IMR-90 (cell line): ENCODE measurements at regions not wholly inside any gene's neighbourhood (a gene's known extent, or its start where the extent isn't known, plus 50 kb on each side); places are given as distances from the start of the nearest gene placed in this dataset.

Experiments
- ATAC-seq: fragments of 200-7000 bp; cut with Tn5 transposase; 2 replicates; pipeline ENCODE4 v1.9.1; 2020; ENCODE audit warnings: low read depth, mild to moderate bottlenecking, moderate library complexity
- BruUV-seq: library from RNA; stranded (reverse); fragments of 400-500 nt; replicated peaks from 2 replicates; lab custom pipeline; 2021; lab: Mats Ljungman, UMichigan
- CTCF ChIA-PET: fragments of 300-600 bp; formaldehyde crosslinking; extraction: SDS; loops from one replicate; lab custom pipeline; 2021; ENCODE audit warnings: antibody characterized with exemption; lab: Yijun Ruan, JAX
- POLR2A ChIA-PET: fragments of 300-600 bp; sonication (Branson Sonifier 250); formaldehyde crosslinking; loops from one replicate; lab custom pipeline; 2022; ENCODE audit warnings: antibody characterized with exemption; ENCODE audit not compliant: unreplicated experiment; lab: Charles Lee
- DNase-seq: peaks from one replicate; pipeline ENCODE4 v3.0.0; 2013
- H2AFZ ChIP-seq: replicated peaks from 2 replicates; pipeline ENCODE3; 2013; ENCODE audit warnings: low read length, mild to moderate bottlenecking; ENCODE audit not compliant: poor library complexity
- H2AK5ac ChIP-seq: 2 replicates; pipeline ENCODE4 v1.6.1; 2013; ENCODE audit warnings: low read depth, low read length, inconsistent platforms
- H2AK9ac ChIP-seq: replicated peaks from 2 replicates; pipeline ENCODE3; 2013; ENCODE audit warnings: mild to moderate bottlenecking, low read depth, low read length, moderate library complexity; ENCODE audit not compliant: poor library complexity
- H2BK120ac ChIP-seq: 2 replicates; pipeline ENCODE4 v1.6.1; 2013; ENCODE audit warnings: low read depth, low read length, inconsistent platforms
- H2BK15ac ChIP-seq: 3 replicates; pipeline ENCODE4 v1.6.1; 2013; ENCODE audit warnings: low read depth, low read length, inconsistent platforms
- H2BK20ac ChIP-seq: 2 replicates; pipeline ENCODE4 v1.6.1; 2013; ENCODE audit warnings: low read depth, mild to moderate bottlenecking, inconsistent platforms, low read length, moderate library complexity
- H2BK5ac ChIP-seq: 2 replicates; pipeline ENCODE4 v1.6.1; 2013; ENCODE audit warnings: mild to moderate bottlenecking, low read depth, low read length, inconsistent platforms; ENCODE audit not compliant: poor library complexity, severe bottlenecking
- H3K14ac ChIP-seq: replicated peaks from 2 replicates; pipeline ENCODE4 v1.6.1; 2013; ENCODE audit warnings: low read depth, low read length, inconsistent platforms
- H3K18ac ChIP-seq: 2 replicates; pipeline ENCODE4 v1.6.1; 2013; ENCODE audit warnings: low read depth, low read length, control low read depth
- H3K23ac ChIP-seq: 2 replicates; pipeline ENCODE4 v1.6.1; 2013; ENCODE audit warnings: low read depth, low read length, inconsistent platforms
- H3K27ac ChIP-seq: 2 replicates; pipeline ENCODE4 v1.5.1; 2013; ENCODE audit warnings: mild to moderate bottlenecking, control low read depth, low read length; ENCODE audit not compliant: insufficient read depth
- H3K27me3 ChIP-seq: 2 replicates; pipeline ENCODE4 v1.6.1; 2013; ENCODE audit warnings: low read length; ENCODE audit not compliant: control insufficient read depth, insufficient read depth
- H3K36me3 ChIP-seq: 2 replicates; pipeline ENCODE4 v1.6.1; 2013; ENCODE audit warnings: low read length, mixed read lengths; ENCODE audit not compliant: control insufficient read depth, insufficient read depth
- H3K4ac ChIP-seq: 2 replicates; pipeline ENCODE4 v1.6.1; 2013; ENCODE audit warnings: low read depth, low read length, inconsistent platforms
- H3K4me1 ChIP-seq: 2 replicates; pipeline ENCODE4 v1.6.1; 2013; ENCODE audit warnings: low read length, mixed read lengths; ENCODE audit not compliant: control insufficient read depth, insufficient read depth
- H3K4me2 ChIP-seq: 2 replicates; pipeline ENCODE4 v1.6.1; 2013; ENCODE audit warnings: low read depth, mild to moderate bottlenecking, control low read depth, low read length, moderate library complexity
- H3K4me3 ChIP-seq: 2 replicates; pipeline ENCODE4 v1.5.1; 2013; ENCODE audit warnings: low read depth, mild to moderate bottlenecking, control low read depth, low read length, moderate library complexity; ENCODE audit not compliant: insufficient read depth
- H3K56ac ChIP-seq: 2 replicates; pipeline ENCODE4 v1.6.1; 2013; ENCODE audit warnings: low read length, inconsistent platforms; ENCODE audit not compliant: insufficient read depth; ENCODE audit errors: extremely low read depth
- H3K79me1 ChIP-seq, 2 experiments: 2 replicates each; pipeline ENCODE4 v1.6.1; 2013; ENCODE audit warnings: low read length in 2 of 2, inconsistent platforms in 1 of 2, low read depth in 1 of 2
- H3K9ac ChIP-seq: 2 replicates; pipeline ENCODE4 v1.6.1; 2013; ENCODE audit warnings: low read depth, low read length, control low read depth
- H3K9me1 ChIP-seq: 2 replicates; pipeline ENCODE4 v1.6.1; 2013; ENCODE audit warnings: low read length, inconsistent platforms; ENCODE audit not compliant: insufficient read depth
- H3K9me3 ChIP-seq: 2 replicates; pipeline ENCODE4 v1.6.1; 2013; ENCODE audit warnings: low read length; ENCODE audit not compliant: control insufficient read depth, insufficient read depth
- H4K20me1 ChIP-seq: 2 replicates; pipeline ENCODE4 v1.6.1; 2013; ENCODE audit warnings: low read length, inconsistent platforms; ENCODE audit not compliant: insufficient read depth
- H4K5ac ChIP-seq: 2 replicates; pipeline ENCODE4 v1.6.1; 2013; ENCODE audit warnings: mild to moderate bottlenecking, low read depth, low read length, control low read depth
- H4K8ac ChIP-seq, 2 experiments: 2 replicates each; pipeline ENCODE4 v1.6.1; 2013; ENCODE audit warnings: low read depth in 2 of 2, low read length in 2 of 2, control low read depth in 1 of 2, inconsistent platforms in 1 of 2
- H4K91ac ChIP-seq: 2 replicates; pipeline ENCODE4 v1.6.1; 2013; ENCODE audit warnings: low read depth, low read length, inconsistent platforms; ENCODE audit not compliant: insufficient read depth
- BHLHE40 ChIP-seq: fragments of 150-350 bp; IDR thresholded peaks from 2 replicates; pipeline ENCODE4 v1.6.1; 2016; ENCODE audit warnings: mild to moderate bottlenecking, low read depth, low read length
- MAFK ChIP-seq: IDR thresholded peaks from 2 replicates; pipeline ENCODE4 v1.6.1; 2012; ENCODE audit warnings: low read depth, low read length, improper control_type of control experiment
- MAZ ChIP-seq: IDR thresholded peaks from 2 replicates; pipeline ENCODE4 v1.6.1; 2012; ENCODE audit warnings: low read depth, mild to moderate bottlenecking, low read length, improper control_type of control experiment, moderate library complexity, borderline replicate concordance
- RFX5 ChIP-seq: IDR thresholded peaks from 2 replicates; pipeline ENCODE4 v1.8.0; 2012; ENCODE audit warnings: low read depth, mild to moderate bottlenecking, low read length, moderate library complexity
- SMC3 ChIP-seq: fragments of 150-350 bp; IDR thresholded peaks from 2 replicates; pipeline ENCODE4 v1.6.1; 2016; ENCODE audit warnings: low read depth, mild to moderate bottlenecking, antibody characterized with exemption, low read length, moderate library complexity
- WGBS, 2 experiments: methylation state at CpG; one replicate each; pipeline versions ENCODE4 v1.1.5 to v1.1.7; 2013; ENCODE audit warnings: missing lambda C conversion rate in 2 of 2; ENCODE audit not compliant: insufficient read length in 1 of 2; ENCODE audit errors: extremely low coverage in 2 of 2; 5-methylcytosine and 5-hydroxymethylcytosine counted together
- dilution Hi-C: fragments of 300-500 bp; cut with HindIII; formaldehyde crosslinking; loops from one replicate; pipeline ENCODE4 v1.14.3; 2018; ENCODE audit warnings: low sequenced_read_pairs; ENCODE audit not compliant: unreplicated experiment
- in situ Hi-C: fragments of 300-500 bp; cut with MboI; formaldehyde crosslinking; loops from 3 replicates; pipeline ENCODE4 v1.14.3; 2019; ENCODE audit warnings: low sequenced_read_pairs, inconsistent platforms, mixed read lengths
- intact Hi-C: fragments of 100-400 bp; cut with micrococcal nuclease; formaldehyde crosslinking; loops from 2 replicates; pipeline ENCODE4 v1.10.0; 2022

DNA sequence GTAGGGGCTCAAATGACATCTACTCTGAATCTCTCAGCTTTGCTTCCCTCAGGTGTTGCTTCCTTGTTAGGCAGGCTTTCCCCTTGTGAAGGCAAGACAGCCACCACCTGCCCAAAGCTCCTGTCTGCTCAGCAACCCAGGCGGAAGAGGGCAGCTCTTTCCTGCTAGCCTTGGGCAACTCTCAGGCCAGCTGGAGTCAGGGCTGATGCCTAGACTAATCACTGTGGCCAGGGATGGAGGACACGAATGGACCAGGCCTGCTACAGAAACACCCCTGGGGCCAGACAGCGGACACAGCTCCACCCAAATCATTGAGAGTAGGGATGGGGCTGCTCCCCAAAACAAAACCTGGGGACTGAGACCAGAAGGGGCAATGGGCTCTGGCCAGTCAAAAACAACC, 138.0 kb downstream of the MTX3 start:
- Histone ChIP-seq H4K91ac (no peak overlapping the region), H4K5ac (no peak overlapping the region), H3K4me2 (no peak overlapping the region), H3K27ac (no peak overlapping the region), H3K27me3 (peaks cover 4% of the 10 kb centered on the region), H2BK15ac (no peak overlapping the region), H3K4me1 (no peaks in the 10 kb centered on the region), H4K8ac (no peak overlapping the region), H2BK5ac (no peak overlapping the region), H3K18ac (no peak overlapping the region), H3K4me3 (no peak overlapping the region), H2AK5ac (no peak overlapping the region), H3K79me1 (no peaks in the 10 kb centered on the region), H3K4ac (no peak overlapping the region), H3K9me3 (no peaks in the 10 kb centered on the region), H2BK120ac (no peak overlapping the region), H2AK9ac (no peak overlapping the region), H2BK20ac (no peak overlapping the region), H4K20me1 (no peaks in the 10 kb centered on the region), H3K9ac (no peak overlapping the region), H3K14ac (no peak overlapping the region), H3K36me3 (no peaks in the 10 kb centered on the region), H2AFZ (no peak overlapping the region), H3K9me1 (no peaks in the 10 kb centered on the region), H3K56ac (no peak overlapping the region), H3K23ac (no peak overlapping the region)
- no TSS peak for BruUV-seq
- POLR2A ChIA-PET = no interaction called here
- CTCF ChIA-PET = interaction anchor here (1.1 kb wide), 1 partner anchor 231 kb away, joined by 3 read pairs; no protein-coding TSS in a partner anchor
- WGBS, 2 experiments = no CpG with 5 or more reads among the region's 3 CpGs
- in situ Hi-C loops = loop anchor here (10.0 kb wide), 1 partner anchor 288 kb away; no protein-coding TSS in a partner anchor
- no peak for TF ChIP-seq BHLHE40
- no peak for TF ChIP-seq MAZ
- TF ChIP-seq SMC3 = no peak
- no peak for TF ChIP-seq MAFK
- TF ChIP-seq RFX5 = no peak
- dilution Hi-C loops = no loop called here
- intact Hi-C loops = loop anchor here (10.0 kb wide), 1 partner anchor 618 kb away; the partner anchor contains the start of gene JMY
- no peak for ATAC-seq
- no peak for DNase-seq
